B cell (primary cell): ENCODE measurements at regions not wholly inside any gene's neighbourhood (a gene's known extent, or its start where the extent isn't known, plus 50 kb on each side); places are given as distances from the start of the nearest gene placed in this dataset.

Source experiments
- ATAC-seq: fragments of 200-7000 bp; cut with Tn5 transposase; one replicate; pipeline ENCODE4 v1.10.0; 2021; ENCODE audit warnings: low read depth, mild to moderate bottlenecking, moderate number of reproducible peaks, moderate library complexity
- CTCF ChIA-PET: fragments of 350-600 bp; sonication (Branson Sonifier 250); formaldehyde crosslinking; loops from one replicate; lab custom pipeline; 2021; ENCODE audit warnings: antibody characterized with exemption, inconsistent platforms; lab: Charles Lee
- POLR2A ChIA-PET: fragments of 350-600 bp; sonication (Branson Sonifier 250); formaldehyde crosslinking; loops from one replicate; lab custom pipeline; 2021; ENCODE audit warnings: antibody characterized with exemption; lab: Charles Lee
- DNase-seq: peaks from one replicate; pipeline ENCODE4 v3.0.0; 2013
- H2AFZ ChIP-seq: 2 replicates; pipeline ENCODE4 v1.6.1; 2012; ENCODE audit warnings: mild to moderate bottlenecking, low read depth, low read length; ENCODE audit not compliant: insufficient read depth, poor library complexity, severe bottlenecking
- H3K27ac ChIP-seq, 2 donors: 1 replicate in 1 of 2; 2 replicates in 1 of 2; pipeline ENCODE4 v1.5.1; 2012 to 2013; ENCODE audit warnings: low read length in 2 of 2, mild to moderate bottlenecking in 2 of 2, moderate library complexity in 1 of 2
- H3K27me3 ChIP-seq, 4 experiments: fragments of 200-600 bp in 1 of 4; sonication (generic) in 1 of 4; replicated peaks in 1 of 4; 1 replicate in 2 of 4; 2 replicates in 2 of 4; pipeline versions ENCODE4 v1.6.1 to v1.7.0; 2013 to 2016; ENCODE audit warnings: low read length in 3 of 4, mild to moderate bottlenecking in 2 of 4, mixed read lengths in 1 of 4, moderate library complexity in 1 of 4; ENCODE audit not compliant: insufficient read depth in 4 of 4, control insufficient read depth in 3 of 4; ENCODE audit errors: control extremely low read depth in 1 of 4
- H3K36me3 ChIP-seq, 2 experiments: replicated peaks in 1 of 2; 1 replicate in 1 of 2; 2 replicates in 1 of 2; pipeline versions ENCODE4 v1.6.1 to v1.7.1; 2013; ENCODE audit warnings: low read length in 1 of 2; ENCODE audit not compliant: insufficient read depth in 2 of 2, control insufficient read depth in 1 of 2; ENCODE audit errors: control extremely low read depth in 1 of 2, extremely low read depth in 1 of 2
- H3K4me1 ChIP-seq, 2 donors: fragments of 200-600 bp in 1 of 2; sonication (generic) in 1 of 2; 1 replicate in 1 of 2; 2 replicates in 1 of 2; pipeline versions ENCODE4 v1.5.1 to v1.6.1; 2013 to 2017; ENCODE audit warnings: low read length in 2 of 2; ENCODE audit not compliant: control insufficient read depth in 2 of 2, insufficient read depth in 2 of 2
- H3K4me2 ChIP-seq: replicated peaks from 2 replicates; pipeline ENCODE3; 2012; ENCODE audit warnings: mild to moderate bottlenecking, low read depth, low read length; ENCODE audit not compliant: poor library complexity, severe bottlenecking
- H3K4me3 ChIP-seq, 5 experiments: fragments of 200-600 bp in 1 of 5; sonication (generic) in 1 of 5; 1 replicate in 3 of 5; 2 replicates in 2 of 5; pipeline versions ENCODE4 v1.5.1 to v1.7.0; 2011 to 2016; ENCODE audit warnings: low read length in 4 of 5, mild to moderate bottlenecking in 4 of 5, low read depth in 2 of 5, control low read depth in 1 of 5, moderate library complexity in 1 of 5; ENCODE audit not compliant: insufficient read depth in 1 of 5; ENCODE audit errors: control extremely low read depth in 1 of 5, extremely low read depth in 1 of 5
- H3K79me2 ChIP-seq: fragments of 200-600 bp; sonication (generic); one replicate; pipeline ENCODE4 v1.6.0; 2016; ENCODE audit warnings: low read length; ENCODE audit not compliant: control insufficient read depth, insufficient read depth
- H3K9ac ChIP-seq: fragments of 200-600 bp; sonication (generic); 2 replicates; pipeline ENCODE4 v1.6.1; 2017; ENCODE audit warnings: mild to moderate bottlenecking, low read length, moderate library complexity
- H3K9me3 ChIP-seq, 3 donors: one replicate each; pipeline versions ENCODE4 v1.6.1 to v1.7.1; 2013; ENCODE audit warnings: low read length in 2 of 3; ENCODE audit not compliant: control insufficient read depth in 2 of 3, insufficient read depth in 1 of 3; ENCODE audit errors: control extremely low read depth in 1 of 3
- H4K20me1 ChIP-seq: 2 replicates; pipeline ENCODE4 v1.6.0; 2012; ENCODE audit warnings: mild to moderate bottlenecking, low read length; ENCODE audit not compliant: insufficient read depth, control insufficient read depth, poor library complexity, severe bottlenecking
- H3K27ac Mint-ChIP-seq: one replicate; pipeline ENCODE4 v1.8.0; 2021; ENCODE audit warnings: mixed read lengths
- H3K27me3 Mint-ChIP-seq: one replicate; pipeline ENCODE4 v1.8.0; 2021; ENCODE audit warnings: mixed read lengths
- H3K4me1 Mint-ChIP-seq: one replicate; pipeline ENCODE4 v1.8.0; 2021; ENCODE audit warnings: mixed read lengths
- H3K4me3 Mint-ChIP-seq: one replicate; pipeline ENCODE4 v1.8.0; 2021; ENCODE audit warnings: mixed read lengths
- H3K9me3 Mint-ChIP-seq: one replicate; pipeline ENCODE4 v1.8.0; 2022; ENCODE audit warnings: mixed read lengths; ENCODE audit not compliant: insufficient read depth
- CTCF ChIP-seq: fragments of 200-600 bp; IDR thresholded peaks from one replicate; pipeline ENCODE4 v1.8.0; 2022; ENCODE audit warnings: antibody characterized with exemption, mild to moderate bottlenecking
- EZH2 ChIP-seq: IDR thresholded peaks from 2 replicates; pipeline ENCODE4 v1.6.1; 2012; ENCODE audit warnings: borderline replicate concordance, low read depth, mild to moderate bottlenecking, moderate library complexity, low read length; ENCODE audit not compliant: insufficient read depth, poor library complexity, severe bottlenecking
- WGBS: methylation state at CpG from one replicate; pipeline ENCODE4 v1.1.5; 2013; ENCODE audit warnings: missing lambda C conversion rate; ENCODE audit not compliant: insufficient coverage; 5-methylcytosine and 5-hydroxymethylcytosine counted together
- intact Hi-C: fragments of 100-400 bp; cut with micrococcal nuclease; formaldehyde crosslinking; loops from one replicate; pipeline ENCODE4 v1.10.0; 2022

GRCh38 chr13:107069108-107069776 is 501.3 kb upstream of the ARGLU1 start:
- H3K27ac ChIP-seq, result no peak overlapping the region
- DNase-seq (no peak), ATAC-seq (no peak)
- H3K4me3 ChIP-seq, result no peak overlapping the region
- H2AFZ ChIP-seq, result no peak overlapping the region
- no peaks in the 10 kb centered on the region for H3K27me3 Mint-ChIP-seq
- ChIA-PET CTCF (no interaction called here), POLR2A (no interaction called here)
- no peaks in the 10 kb centered on the region for H3K4me1 Mint-ChIP-seq
- H3K27ac Mint-ChIP-seq, result no peak overlapping the region
- no peaks in the 10 kb centered on the region for H3K4me1 ChIP-seq
- intact Hi-C loops, result no loop called here
- no peaks in the 10 kb centered on the region for H4K20me1 ChIP-seq
- H3K36me3 ChIP-seq, result no peaks in the 10 kb centered on the region
- H3K4me3 Mint-ChIP-seq, result no peak overlapping the region
- no peak overlapping the region for H3K4me2 ChIP-seq
- H3K9me3 Mint-ChIP-seq, result peaks cover 3% of the 10 kb centered on the region
- no peak for TF ChIP-seq EZH2
- TF ChIP-seq CTCF, result no peak
- H3K9me3 ChIP-seq, result peaks cover 0 to 6% (median 0%) of the 10 kb centered on the region in 3 donors
- 89% methylated on average over 1 of the region's 4 CpGs for WGBS
- no peaks in the 10 kb centered on the region for H3K79me2 ChIP-seq
- H3K9ac ChIP-seq, result no peak overlapping the region
- no peaks in the 10 kb centered on the region for H3K27me3 ChIP-seq

GRCh38 chr13:107067381-107067780 is 499.4 kb upstream of the ARGLU1 start:
- H3K27me3 Mint-ChIP-seq, result no peaks in the 10 kb centered on the region
- Histone ChIP-seq H3K27ac (no peak overlapping the region), H3K4me3 (no peak overlapping the region), H3K36me3 (no peaks in the 10 kb centered on the region), H3K9ac (no peak overlapping the region), H3K79me2 (no peaks in the 10 kb centered on the region), H3K4me1 (no peaks in the 10 kb centered on the region), H3K4me2 (no peak overlapping the region), H3K27me3 (no peaks in the 10 kb centered on the region), H3K9me3 (peaks cover 0 to 5% (median 0%) of the 10 kb centered on the region in 3 donors), H4K20me1 (no peaks in the 10 kb centered on the region), H2AFZ (no peak overlapping the region)
- CTCF ChIA-PET, result no interaction called here
- no peak overlapping the region for H3K4me3 Mint-ChIP-seq
- POLR2A ChIA-PET, result no interaction called here
- H3K27ac Mint-ChIP-seq, result no peak overlapping the region
- peaks cover 3% of the 10 kb centered on the region for H3K9me3 Mint-ChIP-seq
- WGBS, result 94% methylated on average over 3 of the region's 4 CpGs
- DNase-seq (no peak), ATAC-seq (no peak)
- H3K4me1 Mint-ChIP-seq, result no peaks in the 10 kb centered on the region
- TF ChIP-seq EZH2 (no peak), CTCF (no peak)
- intact Hi-C loops, result no loop called here
